ENCODE measurements at regions not wholly inside any gene's neighbourhood (a gene's known extent, or its start where the extent isn't known, plus 50 kb on each side); places are given as distances from the start of the nearest gene placed in this dataset.
"Not testable (repeated sequence)": the region's sequence is repeated elsewhere in the genome, so short reads cannot be mapped to it uniquely, and the experiment has no call there.

DNA sequence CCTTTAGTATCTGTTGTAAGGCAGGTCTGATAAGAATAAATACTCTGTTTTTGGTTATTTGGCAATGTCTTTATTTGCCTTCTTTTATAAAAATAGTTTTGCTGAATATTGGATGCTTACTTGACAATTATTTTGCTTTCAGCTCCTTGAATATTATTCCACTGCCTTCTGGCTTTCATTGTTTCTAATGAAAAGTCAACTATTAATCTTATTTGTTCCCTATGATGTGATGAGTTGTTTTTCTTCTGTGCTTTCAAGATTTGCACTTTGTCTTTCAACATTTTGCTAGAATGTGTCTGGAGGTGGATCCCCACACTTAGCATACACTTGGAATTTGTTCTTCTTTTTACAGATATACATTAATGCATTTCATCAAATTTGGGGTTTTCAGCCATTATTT is 203.8 kb upstream of the PTPRZ1 start:
- no peak for DNase-seq
- Histone ChIP-seq H3K36me3 (no peaks in the 10 kb centered on the region), H3K27me3 (no peaks in the 10 kb centered on the region)

GRCh38 chr7:121666306-121666705 is 206.7 kb upstream of the PTPRZ1 start:
- Histone ChIP-seq H3K4me3 (no peak overlapping the region), H3K9me3 (no peaks in the 10 kb centered on the region), H3K36me3 (no peaks in the 10 kb centered on the region), H3K27me3 (no peaks in the 10 kb centered on the region)
- no peak for DNase-seq

More for the DNA sequence above, 203.8 kb upstream of the PTPRZ1 start:
- Histone ChIP-seq H3K4me3 (no peak overlapping the region), H3K9me3 (no peaks in the 10 kb centered on the region)

- no peak for DNase-seq
- Histone ChIP-seq H3K27me3 (no peaks in the 10 kb centered on the region), H3K36me3 (no peaks in the 10 kb centered on the region), H3K9me3 (no peaks in the 10 kb centered on the region), H3K4me3 (no peak overlapping the region)
These were observed 229.6 kb upstream of the PTPRZ1 start for GRCh38 chr7:121643320-121643719.

- Histone ChIP-seq H3K9me3 (no peaks in the 10 kb centered on the region), H3K36me3 (no peaks in the 10 kb centered on the region), H3K27me3 (no peaks in the 10 kb centered on the region), H3K4me3 (no peak overlapping the region)
- DNase-seq, result no peak
These were observed 233.3 kb upstream of the PTPRZ1 start for GRCh38 chr7:121639705-121640104.

- Histone ChIP-seq H3K9me3 (no peaks in the 10 kb centered on the region), H3K4me3 (no peak overlapping the region), H3K36me3 (no peaks in the 10 kb centered on the region), H3K27me3 (no peaks in the 10 kb centered on the region)
- no peak for DNase-seq
These were observed 234.7 kb upstream of the PTPRZ1 start for GRCh38 chr7:121638286-121638685.

GRCh38 chr7:121634356-121634755 is 238.2 kb upstream of the FAM3C start:
- Histone ChIP-seq H3K27me3 (no peaks in the 10 kb centered on the region), H3K9me3 (no peaks in the 10 kb centered on the region), H3K4me3 (no peak overlapping the region), H3K36me3 (no peaks in the 10 kb centered on the region)
- no peak for DNase-seq

GRCh38 chr7:121633186-121633585 is 237.1 kb upstream of the FAM3C start:
- H3K27me3 ChIP-seq, result no peaks in the 10 kb centered on the region
- no peak for DNase-seq
- no peak overlapping the region for H3K4me3 ChIP-seq
- no peaks in the 10 kb centered on the region for H3K36me3 ChIP-seq
- no peaks in the 10 kb centered on the region for H3K9me3 ChIP-seq

- H3K4me3 ChIP-seq, result no peak overlapping the region
- no peaks in the 10 kb centered on the region for H3K9me3 ChIP-seq
- no peaks in the 10 kb centered on the region for H3K36me3 ChIP-seq
- H3K27me3 ChIP-seq, result no peaks in the 10 kb centered on the region
- DNase-seq, result peak; percentile 58
These were observed 228.8 kb upstream of the FAM3C start for GRCh38 chr7:121624958-121625357.

GRCh38 chr7:121623130-121623872 is 227.2 kb upstream of the FAM3C start:
- H3K4me3 ChIP-seq, result no peak overlapping the region
- no peak for DNase-seq
- H3K9me3 ChIP-seq, result no peaks in the 10 kb centered on the region
- no peaks in the 10 kb centered on the region for H3K27me3 ChIP-seq
- H3K36me3 ChIP-seq, result no peaks in the 10 kb centered on the region

GRCh38 chr7:121621937-121622336 is 225.8 kb upstream of the FAM3C start:
- Histone ChIP-seq H3K27me3 (no peaks in the 10 kb centered on the region), H3K4me3 (no peak overlapping the region), H3K36me3 (no peaks in the 10 kb centered on the region), H3K9me3 (no peaks in the 10 kb centered on the region)
- DNase-seq, result no peak

DNA sequence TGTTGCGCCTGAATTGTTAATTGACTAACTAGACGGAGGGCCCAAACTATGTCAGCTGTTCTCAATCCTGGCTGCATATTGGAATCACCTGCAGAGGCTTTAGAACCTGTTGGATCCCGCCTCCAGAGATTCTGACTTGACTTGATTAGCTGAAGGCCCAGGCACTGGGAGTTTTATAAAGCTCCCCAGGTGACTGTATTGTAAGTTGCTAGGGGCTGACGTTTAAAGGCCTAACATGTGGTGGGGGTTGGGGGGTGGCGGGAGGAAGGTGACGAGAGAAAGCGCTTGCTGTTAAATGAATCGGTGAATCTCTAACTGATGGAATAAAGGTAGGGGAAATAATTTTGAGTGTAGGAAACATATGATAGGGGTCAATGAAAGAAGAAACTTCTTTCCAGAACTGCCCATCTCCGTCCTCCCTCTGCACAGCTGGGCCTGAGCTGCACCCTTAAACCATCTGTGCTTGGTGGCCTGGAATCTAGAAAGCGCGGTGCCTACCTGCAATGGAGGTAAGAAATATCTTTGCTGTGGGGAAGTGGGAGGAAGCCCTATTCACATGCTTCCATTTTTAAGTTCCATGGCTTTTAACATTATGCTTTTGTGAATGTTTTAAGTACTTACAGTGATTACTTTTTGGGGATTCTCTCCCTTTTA is 225.0 kb upstream of the FAM3C start:
- DNase-seq, result no peak
- Histone ChIP-seq H3K4me3 (no peak overlapping the region), H3K36me3 (no peaks in the 10 kb centered on the region), H3K9me3 (no peaks in the 10 kb centered on the region), H3K27me3 (no peaks in the 10 kb centered on the region)

DNA sequence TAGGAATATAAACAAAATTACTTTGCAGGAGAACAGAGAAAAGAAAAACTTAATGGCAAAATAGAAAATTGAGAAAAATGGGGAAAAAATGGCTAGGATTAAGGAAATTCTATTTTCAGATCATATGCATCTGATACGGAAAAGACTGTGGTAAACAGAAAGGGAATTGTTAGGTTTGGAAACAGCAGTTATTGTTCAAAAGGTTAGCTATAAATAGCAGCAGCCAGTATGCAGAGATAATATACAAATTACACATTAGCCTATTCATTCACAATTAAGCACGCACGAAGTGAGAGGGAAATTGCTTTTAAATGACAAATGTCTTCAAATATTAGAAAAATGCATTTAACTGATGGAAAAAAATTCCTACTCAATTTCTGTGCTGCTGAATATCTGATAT is 224.1 kb upstream of the FAM3C start:
- no peak overlapping the region for H3K4me3 ChIP-seq
- no peaks in the 10 kb centered on the region for H3K36me3 ChIP-seq
- no peak for DNase-seq
- no peaks in the 10 kb centered on the region for H3K9me3 ChIP-seq
- H3K27me3 ChIP-seq, result no peaks in the 10 kb centered on the region

- H3K4me3 ChIP-seq, result no peak overlapping the region
- H3K36me3 ChIP-seq, result no peaks in the 10 kb centered on the region
- no peaks in the 10 kb centered on the region for H3K27me3 ChIP-seq
- H3K9me3 ChIP-seq, result no peaks in the 10 kb centered on the region
- DNase-seq, result no peak
These were observed 222.1 kb upstream of the FAM3C start for GRCh38 chr7:121618182-121618581.

- DNase-seq, result no peak
- Histone ChIP-seq H3K4me3 (no peak overlapping the region), H3K27me3 (no peaks in the 10 kb centered on the region)
These were observed 214.1 kb upstream of the FAM3C start for GRCh38 chr7:121610243-121610642.

GRCh38 chr7:121609208-121609607 is 213.1 kb upstream of the FAM3C start:
- no peaks in the 10 kb centered on the region for H3K27me3 ChIP-seq

More at GRCh38 chr7:121610243-121610642, 214.1 kb upstream of the FAM3C start:
- no peaks in the 10 kb centered on the region for H3K36me3 ChIP-seq
- no peaks in the 10 kb centered on the region for H3K9me3 ChIP-seq

DNA sequence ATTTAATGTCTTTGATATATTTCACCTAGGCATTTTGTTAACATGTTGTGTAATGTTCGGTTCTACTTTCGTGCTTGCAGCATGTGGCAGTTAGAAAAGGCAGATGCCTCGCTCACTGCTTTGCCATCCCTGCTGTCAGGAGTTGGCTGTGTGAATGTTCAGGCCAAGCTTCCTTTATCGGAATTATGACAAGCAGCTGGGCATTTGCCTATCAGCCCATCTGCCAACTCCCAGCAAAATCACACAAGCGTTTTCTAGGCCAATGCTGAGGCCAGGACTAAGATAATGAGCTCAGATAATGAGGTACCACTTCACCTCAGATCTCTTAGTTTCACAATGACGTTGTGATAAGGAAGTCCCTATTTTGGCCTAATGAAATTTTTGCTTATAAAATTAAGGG is 212.7 kb upstream of the FAM3C start:
- no peaks in the 10 kb centered on the region for H3K27me3 ChIP-seq
- no peak overlapping the region for H3K4me3 ChIP-seq
- DNase-seq, result no peak
- H3K9me3 ChIP-seq, result no peaks in the 10 kb centered on the region
- no peaks in the 10 kb centered on the region for H3K36me3 ChIP-seq

More at GRCh38 chr7:121609208-121609607, 213.1 kb upstream of the FAM3C start:
- Histone ChIP-seq H3K4me3 (no peak overlapping the region), H3K9me3 (no peaks in the 10 kb centered on the region), H3K36me3 (no peaks in the 10 kb centered on the region)
- DNase-seq, result no peak

- not testable (repeated sequence) for H3K4me3 ChIP-seq, H3K9me3 ChIP-seq, DNase-seq, H3K27me3 ChIP-seq, H3K36me3 ChIP-seq
These were observed 212.1 kb upstream of the FAM3C start for GRCh38 chr7:121608183-121608582.

- Histone ChIP-seq H3K27me3 (no peaks in the 10 kb centered on the region), H3K4me3 (no peak overlapping the region), H3K9me3 (no peaks in the 10 kb centered on the region), H3K36me3 (no peaks in the 10 kb centered on the region)
- DNase-seq, result no peak
These were observed 209.2 kb upstream of the FAM3C start for GRCh38 chr7:121605317-121605680.

Data from MG63 (cell line).